T-helper 1 cell treated with Interleukin-12 subunit alpha and Interleukin-12 subunit beta and Interleukin-4 antibody, amounts not matched to agents 30 ng/mL and 1 ng/mL, for 36 hours (primary cell): ENCODE measurements at regions not wholly inside any gene's neighbourhood (a gene's known extent, or its start where the extent isn't known, plus 50 kb on each side); places are given as distances from the start of the nearest gene placed in this dataset.
"Not testable (repeated sequence)": the region's sequence is repeated elsewhere in the genome, so short reads cannot be mapped to it uniquely, and the experiment has no call there.

ENCODE experiments used
- intact Hi-C: fragments of 100-400 bp; cut with micrococcal nuclease; formaldehyde crosslinking; loops from one replicate; pipeline ENCODE4 v1.15.1; 2024

DNA sequence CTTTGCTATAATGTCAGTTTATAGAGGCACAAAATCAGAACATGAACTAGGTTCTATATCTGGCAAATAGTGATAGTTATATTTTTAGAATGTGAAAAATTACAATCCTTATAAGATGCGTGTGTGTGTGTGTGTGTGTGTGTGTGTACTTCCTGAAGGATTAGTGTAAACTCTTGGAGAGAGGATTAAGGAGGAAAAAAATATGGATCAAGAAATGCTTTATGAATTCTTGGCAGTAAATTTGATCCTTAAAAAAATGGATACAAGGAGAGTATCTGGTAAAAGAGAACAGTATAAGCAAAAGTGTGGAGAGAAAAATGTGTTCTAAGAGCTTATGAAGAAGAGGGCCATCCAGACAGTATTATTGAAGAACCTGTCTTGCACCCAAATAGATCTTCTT is 484.3 kb downstream of the ADRA2A start:
- intact Hi-C loops = loop anchor here (10.0 kb wide), 1 partner anchor 856 kb away; no protein-coding TSS in a partner anchor

DNA sequence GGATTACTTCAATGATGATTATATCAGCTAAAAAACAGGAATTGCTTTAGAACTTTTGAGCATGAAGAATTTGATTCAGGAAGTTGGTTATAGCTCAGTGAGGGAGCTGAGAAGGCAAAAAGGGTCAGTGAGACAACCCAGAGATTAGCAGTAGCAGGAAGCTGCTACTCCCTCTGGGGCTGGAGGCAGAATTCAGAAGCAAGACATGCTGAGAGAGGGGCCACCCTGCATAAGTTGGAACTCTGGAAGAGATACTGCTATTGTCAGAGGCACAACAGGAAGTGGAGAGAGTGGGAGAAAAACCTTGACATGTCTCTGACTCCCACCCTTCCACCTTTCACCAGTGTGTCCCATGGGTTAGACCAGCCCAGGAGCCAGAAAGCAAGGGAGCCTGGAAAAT is 488.7 kb downstream of the ADRA2A start:
- intact Hi-C loops = loop anchor here (10.0 kb wide), 1 partner anchor 861 kb away; no protein-coding TSS in a partner anchor

DNA sequence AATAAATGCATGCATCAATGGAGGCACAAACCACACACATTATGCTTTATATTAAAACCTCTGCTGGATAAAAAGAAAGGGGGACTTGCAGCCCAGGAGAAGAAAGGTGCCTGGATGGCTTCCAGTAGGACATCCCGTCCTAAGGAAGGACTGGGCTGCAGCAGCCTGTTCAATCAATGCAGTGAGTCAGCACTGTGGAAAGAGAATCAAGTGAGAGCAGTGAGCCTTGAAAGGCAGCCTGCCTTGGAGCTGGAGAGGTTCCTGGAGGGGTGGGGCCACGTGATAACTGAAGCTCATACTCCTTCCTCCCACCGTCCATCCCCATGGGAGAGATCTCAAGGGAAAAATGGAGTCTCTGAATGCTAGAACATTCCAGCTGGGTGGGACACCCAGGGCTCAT is 501.2 kb downstream of the ADRA2A start:
- intact Hi-C loops = no loop called here

DNA sequence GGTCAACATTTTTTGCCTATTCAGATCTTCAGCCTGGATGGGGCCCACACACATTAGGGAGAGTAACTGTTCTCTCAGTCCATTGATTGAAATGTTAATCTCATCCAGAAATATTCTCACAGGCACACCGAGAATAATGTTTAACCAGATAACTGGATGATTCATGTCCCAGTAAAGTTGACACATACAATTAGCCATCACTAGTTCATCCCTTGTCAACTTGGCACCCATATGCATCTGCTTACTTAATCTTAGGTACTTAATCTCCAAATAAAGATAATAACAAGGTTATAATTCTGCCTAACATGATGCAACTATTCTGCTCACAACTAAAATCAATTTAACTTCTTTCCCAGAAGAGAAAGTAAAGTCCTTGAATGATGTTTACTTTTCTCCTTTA is 502.6 kb downstream of the ADRA2A start:
- intact Hi-C loops = no loop called here

DNA sequence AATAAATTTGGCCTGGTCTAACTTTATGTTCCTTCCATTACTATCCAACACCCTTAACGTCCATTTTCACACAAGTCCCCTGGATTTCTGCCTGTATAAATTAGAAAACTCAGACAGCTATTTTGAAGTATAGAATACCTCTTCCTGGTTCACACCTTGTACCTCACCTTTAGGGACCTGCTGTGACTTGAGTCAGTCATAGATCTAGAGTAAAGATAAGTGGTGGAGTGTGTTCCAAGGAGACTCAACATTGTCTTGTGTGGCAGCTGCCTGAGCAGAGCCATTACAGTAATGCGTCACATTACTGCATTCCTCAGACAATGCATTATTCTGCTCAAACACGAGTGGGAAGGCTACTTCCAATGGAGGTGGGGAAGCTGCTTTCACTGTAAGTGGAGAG is 513.9 kb downstream of the ADRA2A start:
- intact Hi-C loops = no loop called here

DNA sequence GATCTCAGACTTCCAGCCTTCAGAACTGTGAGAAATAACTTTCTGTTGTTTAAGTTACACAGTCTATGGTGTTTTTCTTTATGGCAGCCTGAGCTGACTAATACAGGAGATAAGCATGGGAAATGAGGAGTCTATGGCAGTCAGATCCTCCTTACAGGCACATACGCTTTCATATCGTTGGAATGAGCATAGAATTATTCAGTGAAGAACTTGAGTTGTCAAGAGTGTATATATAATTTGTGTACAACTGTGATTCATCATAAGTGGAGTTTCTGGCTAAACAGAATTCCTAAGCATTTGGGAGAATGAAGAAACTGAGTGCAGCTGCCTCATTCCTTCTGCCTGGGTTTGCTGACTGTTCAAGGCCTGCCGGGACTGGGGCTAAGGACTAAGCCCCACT is 516.7 kb downstream of the ADRA2A start:
- intact Hi-C loops = no loop called here

DNA sequence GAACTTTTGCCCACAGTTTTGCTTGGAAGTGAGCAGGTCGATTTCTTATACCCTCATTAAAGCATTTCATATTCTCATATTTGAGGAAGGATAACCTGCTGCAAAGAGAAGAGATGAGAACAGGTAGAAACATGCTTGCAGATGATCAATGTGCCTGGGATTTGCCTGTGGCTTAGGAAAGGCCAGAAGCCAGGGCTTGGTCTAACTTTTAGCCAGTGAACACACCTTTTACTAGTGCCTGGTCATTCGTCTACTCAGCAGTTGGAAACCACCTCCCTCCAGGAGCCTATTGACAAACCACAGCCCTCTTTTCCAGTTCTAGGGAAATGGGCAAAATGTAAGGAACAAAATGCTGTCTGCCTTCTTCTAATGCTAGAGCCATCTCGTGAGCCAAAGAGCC is 518.3 kb downstream of the ADRA2A start:
- intact Hi-C loops = loop anchor here (5.0 kb wide), 1 partner anchor 1288 kb away; no protein-coding TSS in a partner anchor

DNA sequence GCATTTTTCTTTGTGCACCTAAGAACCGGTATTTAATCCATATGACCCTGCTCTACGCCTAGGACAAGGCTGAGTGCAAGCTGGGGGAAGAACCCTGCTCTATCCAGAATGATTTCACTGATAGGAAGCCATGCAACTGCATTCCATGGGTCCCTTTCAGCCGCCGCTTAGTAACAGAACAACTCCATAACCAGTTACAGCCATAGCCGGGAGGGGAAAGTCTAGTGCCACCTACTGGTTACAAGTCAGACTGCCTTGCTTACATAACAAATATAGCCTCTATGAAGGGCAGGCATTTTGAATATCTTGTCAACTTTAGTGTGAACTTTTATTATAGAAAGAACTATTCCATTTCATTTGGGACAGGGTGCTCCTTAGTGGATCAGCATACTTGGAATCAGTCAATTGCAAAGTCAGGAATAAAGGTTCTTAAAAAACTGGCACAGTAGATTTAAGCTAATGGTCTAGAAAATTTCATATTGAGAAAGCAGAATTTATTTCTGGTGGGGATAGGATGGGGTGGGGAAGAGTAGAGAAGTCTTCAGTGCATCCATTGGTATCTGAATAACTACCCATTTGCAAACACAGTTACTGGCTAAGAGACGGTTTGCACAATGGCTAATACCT is 521.7 kb downstream of the ADRA2A start:
- intact Hi-C loops = loop anchor here (1.0 to 5.0 kb wide), 3 partner anchors 522 to 1291 kb away; no protein-coding TSS in a partner anchor

DNA sequence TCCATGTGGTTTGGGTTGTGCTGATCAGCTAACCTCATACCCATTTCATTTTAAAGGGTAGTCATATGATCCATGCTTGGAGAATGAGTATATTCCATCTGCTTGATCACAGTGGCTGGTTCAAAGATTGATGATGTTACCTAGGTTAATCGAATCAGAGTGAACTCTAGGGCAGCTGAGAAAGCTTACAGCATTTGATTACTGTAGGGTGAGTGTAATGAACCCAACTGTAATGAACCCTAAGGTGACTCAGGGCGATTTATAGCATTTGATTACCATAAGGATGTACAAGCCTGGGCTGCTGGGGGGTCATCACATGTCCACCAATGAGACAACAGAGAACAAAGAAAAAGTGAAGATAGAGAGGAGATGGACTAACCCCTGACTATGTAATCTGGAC is 523.1 kb downstream of the ADRA2A start:
- intact Hi-C loops = loop anchor here (2.0 to 5.0 kb wide), 2 partner anchors 707 to 1293 kb away; no protein-coding TSS in a partner anchor

DNA sequence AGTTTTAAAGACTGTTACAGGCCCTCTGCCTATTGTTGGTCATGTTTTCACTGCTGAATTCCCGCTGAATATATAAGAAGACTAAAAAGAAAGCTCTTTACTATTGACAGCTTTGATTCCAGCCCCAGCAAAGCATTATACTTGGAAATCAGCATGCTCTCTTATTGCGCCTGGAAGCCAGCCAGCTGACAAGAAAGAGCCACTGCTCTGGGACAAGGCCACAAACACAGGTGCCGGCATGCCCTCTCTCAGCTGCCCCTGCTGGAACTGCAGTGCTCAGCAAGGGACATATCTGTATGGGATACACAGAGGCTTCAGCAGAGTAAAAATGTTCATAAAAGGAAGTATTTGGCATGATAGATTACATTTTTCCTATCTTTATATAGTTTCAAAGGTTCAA is 523.9 kb downstream of the ADRA2A start:
- intact Hi-C loops = no loop called here

DNA sequence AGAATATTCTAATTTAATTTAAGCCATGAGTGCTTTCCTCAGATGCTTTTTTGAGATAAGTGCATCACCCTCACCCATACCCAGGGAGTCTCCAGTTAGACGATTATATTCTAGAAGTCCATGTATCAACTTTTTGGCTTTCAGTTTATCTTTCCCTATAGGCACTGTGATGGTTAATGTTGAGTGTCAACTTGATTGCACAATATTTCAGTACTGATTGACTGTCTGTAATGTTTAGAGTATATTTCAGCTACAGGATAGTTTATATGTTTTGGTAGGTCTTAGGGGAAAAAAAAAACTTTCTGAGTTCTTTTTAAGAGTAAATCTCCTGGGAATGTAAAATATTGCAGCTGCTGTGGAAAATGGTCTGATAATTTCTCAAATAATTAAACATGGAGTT is 535.4 kb downstream of the ADRA2A start:
- intact Hi-C loops = no loop called here

DNA sequence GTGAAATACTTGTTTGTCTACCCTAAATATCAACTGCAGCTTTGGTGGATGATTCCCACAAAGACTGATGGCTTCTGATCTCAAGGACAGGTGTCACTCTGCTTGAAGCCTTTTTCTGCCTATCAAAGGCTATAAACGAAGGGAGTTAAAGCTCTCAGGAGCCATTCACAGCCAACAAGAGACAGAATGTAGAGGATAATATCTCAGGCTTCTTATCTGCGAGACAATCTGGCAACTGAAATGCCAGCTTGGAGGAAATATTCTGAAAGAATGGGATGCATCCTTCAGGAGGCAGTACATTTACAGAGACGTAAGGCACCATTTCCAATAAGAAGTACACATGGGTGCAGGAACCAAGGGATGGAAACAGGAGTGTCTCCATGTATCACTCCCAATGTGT is 549.4 kb downstream of the GPAM start:
- intact Hi-C loops = no loop called here

DNA sequence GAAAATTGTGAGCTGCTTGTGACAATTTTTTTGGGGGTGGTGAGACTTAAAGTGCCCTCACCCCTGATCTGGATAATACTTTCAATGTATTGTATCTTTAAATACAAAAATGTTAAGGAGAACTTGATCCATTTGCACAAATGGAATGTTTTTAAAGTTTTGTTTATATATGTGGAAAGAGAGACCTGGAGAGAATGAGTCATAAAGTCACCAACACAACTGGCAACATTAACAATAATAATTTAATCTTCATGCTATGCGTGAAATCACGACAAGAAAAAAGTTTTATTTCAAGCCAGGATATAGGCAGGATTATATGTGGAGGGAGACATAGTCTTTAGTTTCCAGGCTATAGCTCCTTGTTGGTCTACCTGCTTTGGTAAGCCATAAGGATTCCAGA is 537.5 kb downstream of the GPAM start:
- intact Hi-C loops = no loop called here

DNA sequence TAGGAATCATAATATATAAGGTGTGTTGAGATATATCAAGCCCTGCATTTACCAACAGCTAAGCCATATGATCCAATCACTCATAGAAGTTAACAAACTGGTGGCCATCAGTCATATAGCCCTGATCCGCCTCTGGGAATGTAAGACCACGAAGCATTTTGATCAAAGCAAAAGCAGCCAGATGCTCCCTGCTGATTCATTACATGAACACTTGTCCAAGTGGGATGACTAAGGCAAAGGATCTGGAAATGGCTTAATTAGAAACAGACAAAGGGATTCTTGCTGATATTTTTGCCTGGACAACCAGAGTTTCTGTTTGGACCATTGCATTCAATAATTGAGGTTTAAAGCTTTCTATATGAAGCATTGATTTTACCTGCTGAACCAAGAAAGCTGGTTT is 535.5 kb downstream of the GPAM start:
- intact Hi-C loops = no loop called here

DNA sequence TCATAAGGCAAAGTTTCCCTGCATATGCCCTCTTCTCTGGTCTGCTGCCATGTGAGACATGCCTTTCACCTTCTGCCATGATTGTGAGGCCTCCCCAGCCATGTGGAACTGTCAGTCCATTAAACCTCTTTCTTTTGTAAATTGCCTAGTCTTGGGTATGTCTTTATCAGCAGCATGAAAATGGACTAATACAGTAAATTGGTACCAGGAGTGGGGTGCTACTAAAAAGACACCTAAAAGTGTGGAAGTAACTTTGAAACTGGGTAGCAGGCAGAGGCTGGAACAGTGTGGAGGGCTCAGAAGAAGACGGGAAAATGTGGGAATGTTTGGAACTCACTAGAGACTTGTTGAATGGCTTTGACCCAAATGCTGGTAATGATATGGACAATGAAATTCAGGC is 534.5 kb downstream of the GPAM start:
- intact Hi-C loops = not testable (repeated sequence)

DNA sequence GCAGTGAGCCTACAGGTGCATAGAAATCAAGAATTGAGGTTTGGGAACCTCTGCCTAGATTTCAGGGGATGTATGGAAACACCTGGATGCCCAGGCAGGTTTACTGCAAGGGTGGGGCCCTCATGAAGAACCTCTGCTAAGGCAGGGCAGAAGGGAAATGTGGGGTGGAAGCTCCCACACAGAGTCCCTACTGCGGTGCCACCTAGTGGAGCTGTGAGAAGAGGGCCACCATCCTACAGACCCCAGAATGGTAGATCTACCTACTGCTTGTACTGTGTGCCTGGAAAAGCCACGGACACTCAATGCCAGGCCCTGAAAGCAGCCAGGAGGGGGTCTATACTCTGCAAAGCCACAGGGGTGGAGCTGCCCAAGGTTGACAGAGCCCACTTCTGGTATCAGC is 533.5 kb downstream of the GPAM start:
- intact Hi-C loops = no loop called here

DNA sequence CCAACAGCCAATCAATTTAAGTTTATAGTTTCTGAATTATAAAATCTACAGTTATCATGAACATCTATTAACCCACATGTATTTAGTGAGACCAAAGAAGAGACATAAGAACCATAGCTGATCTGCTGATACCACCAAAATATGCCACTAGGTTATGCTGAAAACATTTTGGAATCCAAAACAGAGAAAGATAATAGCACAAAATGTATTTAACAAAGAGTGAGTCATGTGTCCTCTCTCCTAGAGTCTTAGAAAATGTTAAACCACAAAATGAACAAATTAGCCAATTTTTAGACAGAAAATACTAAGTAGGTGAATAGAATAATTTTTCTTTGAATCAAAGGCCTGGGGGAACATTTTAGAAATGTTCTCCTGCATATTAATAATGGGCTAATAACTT is 527.5 kb downstream of the GPAM start:
- intact Hi-C loops = no loop called here

DNA sequence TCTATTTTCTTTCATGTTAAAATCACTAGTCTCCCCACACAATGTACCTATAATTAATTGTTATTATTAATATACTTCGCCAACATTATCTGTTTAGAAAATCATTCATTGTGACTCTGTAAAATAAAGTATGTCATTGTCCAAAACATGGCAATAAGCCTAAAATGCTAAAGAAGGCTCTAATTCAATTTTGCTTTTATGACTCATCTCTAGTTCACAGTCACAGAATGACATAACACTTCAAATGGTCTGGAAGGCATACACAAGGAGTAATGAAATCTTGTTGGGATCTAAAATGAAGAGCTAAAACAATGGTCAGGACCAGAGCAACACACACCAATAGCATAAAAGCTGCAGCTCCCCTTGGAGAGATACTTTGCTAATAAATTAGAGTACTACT is 505.8 kb downstream of the GPAM start:
- intact Hi-C loops = no loop called here

DNA sequence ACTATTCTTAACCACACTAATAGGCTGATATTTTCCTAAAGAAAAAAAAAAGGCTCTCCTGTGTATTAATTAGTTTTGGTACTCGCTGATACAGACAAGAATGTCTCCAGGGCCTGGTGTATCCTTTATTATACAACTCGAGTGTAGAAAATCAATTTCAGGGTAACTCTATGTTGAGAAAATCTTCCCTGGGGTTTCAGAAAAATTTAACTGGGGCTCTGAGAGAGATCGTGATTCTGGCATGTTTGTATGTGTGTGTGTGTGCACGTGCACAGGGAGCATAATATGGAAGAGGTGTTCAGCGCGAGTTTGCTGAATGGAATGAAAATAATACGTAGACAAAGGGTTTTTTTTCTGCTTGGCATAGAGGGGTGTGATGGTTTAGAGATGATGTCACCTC is 496.8 kb downstream of the GPAM start:
- intact Hi-C loops = no loop called here

DNA sequence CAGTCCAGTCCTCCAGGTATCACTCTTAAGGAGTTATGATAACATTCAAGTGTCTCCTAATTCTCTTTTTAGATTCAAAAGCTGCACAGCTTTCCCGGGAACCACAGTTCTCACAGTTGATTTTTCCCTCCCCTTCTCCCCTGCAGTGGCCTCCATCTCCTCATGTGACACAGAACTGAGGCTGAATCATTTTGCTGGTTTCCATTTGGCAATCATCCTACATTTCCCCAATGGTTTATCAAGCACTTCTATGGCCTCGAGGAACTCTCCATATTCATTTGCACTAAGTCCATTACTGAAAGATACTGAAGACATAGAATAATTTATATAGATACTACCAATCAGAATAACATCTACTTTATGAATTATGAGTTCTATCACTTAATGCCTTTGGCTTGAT is 484.9 kb downstream of the GPAM start:
- intact Hi-C loops = no loop called here

DNA sequence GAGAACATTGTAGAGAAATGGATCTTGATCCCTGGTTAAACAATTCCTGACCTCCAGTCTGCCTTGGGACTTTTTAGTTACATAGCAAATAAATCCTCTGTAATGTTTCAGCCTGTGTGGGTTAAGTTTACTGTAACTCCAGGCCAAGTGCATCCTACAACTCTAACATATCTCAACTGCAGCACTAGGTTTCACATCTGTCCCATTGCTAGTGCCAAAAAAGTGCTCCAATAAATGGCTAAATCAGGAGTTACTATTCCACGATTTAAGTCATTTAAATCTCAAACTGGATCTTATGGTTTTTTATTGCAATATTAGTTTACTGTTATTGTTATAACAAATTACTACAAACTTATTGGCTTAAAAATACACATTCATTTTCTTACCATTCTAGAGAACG is 479.6 kb downstream of the GPAM start:
- intact Hi-C loops = no loop called here

DNA sequence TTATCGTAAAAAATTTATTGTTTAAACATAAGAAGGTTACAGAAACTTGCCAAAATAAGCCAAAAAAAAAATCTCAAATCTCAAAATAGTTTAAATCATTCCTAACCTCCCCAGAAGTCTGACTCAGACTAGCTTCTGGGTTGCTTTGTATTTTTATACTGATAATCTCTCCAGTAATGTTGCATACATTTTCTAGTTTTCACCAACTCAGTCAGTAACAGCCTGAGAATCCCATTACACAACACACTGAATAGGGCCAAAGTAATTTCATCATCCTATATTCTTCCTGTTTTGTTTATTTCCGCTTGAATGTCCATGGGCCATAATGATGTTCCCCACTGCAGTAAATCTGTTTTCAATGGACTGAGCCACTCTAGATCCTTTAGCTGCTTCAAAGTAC is 478.5 kb downstream of the GPAM start:
- intact Hi-C loops = no loop called here

DNA sequence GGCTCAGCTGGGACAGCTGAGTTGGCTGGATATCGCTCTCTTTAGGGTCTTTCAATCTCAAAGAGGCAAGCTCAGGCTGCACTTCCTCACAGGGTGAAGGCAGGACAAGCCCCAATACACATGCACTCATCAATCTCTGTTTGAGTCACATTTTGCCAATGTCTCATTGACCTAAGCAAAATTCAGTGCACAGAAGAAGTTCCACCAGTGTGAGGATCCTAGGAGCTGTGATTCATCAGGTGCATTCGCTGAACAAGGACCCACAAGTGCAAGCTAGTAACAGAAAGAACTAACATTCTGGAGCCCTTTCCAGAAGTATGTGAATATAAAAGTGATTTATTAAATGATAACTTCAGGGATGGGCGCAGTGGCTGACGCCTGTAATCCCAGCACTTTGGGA is 477.2 kb downstream of the GPAM start:
- intact Hi-C loops = no loop called here

DNA sequence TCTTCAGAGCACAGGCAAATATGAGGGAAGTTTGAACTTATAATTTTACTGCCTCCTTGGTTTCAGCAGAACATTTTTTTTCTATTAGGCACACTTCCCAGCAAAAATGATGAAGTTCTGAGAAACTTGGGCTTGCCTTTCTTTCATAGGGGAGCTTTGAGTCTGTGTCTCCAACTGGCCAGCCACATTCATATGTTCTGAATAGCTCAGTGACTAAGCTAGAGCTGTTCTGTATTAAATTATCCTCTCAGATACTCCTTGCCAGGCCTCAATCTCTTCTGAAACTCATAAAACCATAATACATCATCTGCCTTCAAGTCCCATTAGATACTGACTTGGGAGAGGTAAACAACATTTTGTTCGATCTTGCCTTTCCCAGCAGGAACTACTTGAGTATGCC is 476.5 kb downstream of the GPAM start:
- intact Hi-C loops = no loop called here
